Embryonic facial prominence (tissue), 1 donor: ENCODE measurements at regions not wholly inside any gene's neighbourhood (a gene's known extent, or its start where the extent isn't known, plus 50 kb on each side); places are given as distances from the start of the nearest gene placed in this dataset.

Experiments
- DNase-seq: peaks from one replicate; pipeline ENCODE4 v3.0.0-alpha.2; 2016; ENCODE audit errors: extremely low spot score

- no peak for DNase-seq
Measured at GRCh38 chr16:6144463-6144862, 1046.9 kb upstream of the EEF2KMT start.

GRCh38 chr16:6143020-6143419 is 1045.4 kb upstream of the EEF2KMT start:
- DNase-seq: no peak

GRCh38 chr16:6133009-6133557 is 1035.5 kb upstream of the EEF2KMT start:
- no peak for DNase-seq

- DNase-seq: no peak
Measured at GRCh38 chr16:6132121-6132520, 1034.5 kb upstream of the EEF2KMT start.

GRCh38 chr16:6131526-6132050 is 1034.0 kb upstream of the EEF2KMT start:
- no peak for DNase-seq

GRCh38 chr16:6125483-6126259 is 1028.1 kb upstream of the EEF2KMT start:
- no peak for DNase-seq

- DNase-seq: no peak
Measured at GRCh38 chr16:6124136-6124535, 1026.5 kb upstream of the EEF2KMT start.

- no peak for DNase-seq
Measured at GRCh38 chr16:6122401-6122800, 1024.8 kb upstream of the EEF2KMT start.

GRCh38 chr16:6114691-6115090 is 1017.1 kb upstream of the EEF2KMT start:
- no peak for DNase-seq

- no peak for DNase-seq
Measured at GRCh38 chr16:6113749-6114148, 1016.2 kb upstream of the EEF2KMT start.

GRCh38 chr16:6112700-6113099 is 1015.1 kb upstream of the EEF2KMT start:
- no peak for DNase-seq

- DNase-seq: no peak
Measured at GRCh38 chr16:6111390-6111789, 1013.8 kb upstream of the EEF2KMT start.

GRCh38 chr16:6110346-6110745 is 1012.8 kb upstream of the EEF2KMT start:
- no peak for DNase-seq

GRCh38 chr16:6106061-6106460 is 1008.5 kb upstream of the EEF2KMT start:
- DNase-seq: no peak

GRCh38 chr16:6105115-6105514 is 1007.5 kb upstream of the EEF2KMT start:
- DNase-seq: no peak

GRCh38 chr16:6104428-6104827 is 1006.8 kb upstream of the EEF2KMT start:
- no peak for DNase-seq

- DNase-seq: no peak
Measured at GRCh38 chr16:6103561-6103960, 1006.0 kb upstream of the EEF2KMT start.

GRCh38 chr16:6099102-6099501 is 1001.5 kb upstream of the EEF2KMT start:
- no peak for DNase-seq

- DNase-seq: no peak
Measured at GRCh38 chr16:6096931-6097670, 999.5 kb upstream of the EEF2KMT start.

GRCh38 chr16:6095414-6095813 is 997.8 kb upstream of the EEF2KMT start:
- DNase-seq: no peak

GRCh38 chr16:6091021-6091420 is 993.4 kb upstream of the EEF2KMT start:
- no peak for DNase-seq

- DNase-seq: no peak
Measured at GRCh38 chr16:6081320-6081976, 983.9 kb upstream of the EEF2KMT start.
